Upper lobe of left lung (tissue), 6 donors: ENCODE measurements at regions not wholly inside any gene's neighbourhood (a gene's known extent, or its start where the extent isn't known, plus 50 kb on each side); places are given as distances from the start of the nearest gene placed in this dataset.

Experiments
- ATAC-seq, 2 donors: fragments of 200-7000 bp; cut with Tn5 transposase; one replicate each; pipeline ENCODE4 v1.9.1; 2022; ENCODE audit warnings: mild to moderate bottlenecking in 2 of 2, moderate library complexity in 2 of 2; ENCODE audit not compliant: low FRiP score in 2 of 2
- DNase-seq, 2 donors: peaks; one replicate each; pipeline ENCODE4 v3.0.0-alpha.2; 2019 to 2020
- H3K27ac ChIP-seq, 4 donors: fragments of 200-600 bp; sonication (generic); one replicate each; pipeline ENCODE4 v1.5.1; 2016 to 2019
- H3K27me3 ChIP-seq, 4 donors: fragments of 200-600 bp; sonication (generic); one replicate each; pipeline ENCODE4 v1.5.1; 2017 to 2019
- H3K36me3 ChIP-seq, 4 donors: fragments of 200-600 bp; sonication (generic); one replicate each; pipeline ENCODE4 v1.5.1; 2016 to 2019
- H3K4me1 ChIP-seq, 4 donors: fragments of 200-600 bp; sonication (generic); one replicate each; pipeline ENCODE4 v1.5.1; 2018 to 2019
- H3K4me3 ChIP-seq, 4 donors: fragments of 200-600 bp; sonication (generic); one replicate each; pipeline ENCODE4 v1.5.1; 2017 to 2019; ENCODE audit warnings: mild to moderate bottlenecking in 2 of 4, moderate library complexity in 1 of 4
- H3K9me3 ChIP-seq, 4 donors: fragments of 200-600 bp; sonication (generic); one replicate each; pipeline ENCODE4 v1.5.1; 2018 to 2019
- CTCF ChIP-seq, 6 experiments: fragments of 450-650 bp in 4 of 6; fragments of 200-600 bp in 2 of 6; sonication (generic) in 2 of 6; IDR thresholded peaks; one replicate each; pipeline ENCODE4 v1.5.1; 2016 to 2019; ENCODE audit warnings: antibody characterized with exemption in 6 of 6
- EP300 ChIP-seq, 4 donors: sonication (generic); formaldehyde crosslinking; IDR thresholded peaks; one replicate each; pipeline ENCODE4 v1.5.1; 2017; ENCODE audit warnings: antibody characterized with exemption in 4 of 4, control low read depth in 2 of 4
- POLR2A ChIP-seq, 4 donors: fragments of 450-650 bp; IDR thresholded peaks; one replicate each; pipeline ENCODE4 v1.5.1; 2016 to 2017; ENCODE audit warnings: antibody characterized with exemption in 4 of 4, mild to moderate bottlenecking in 2 of 4
- POLR2AphosphoS5 ChIP-seq, 2 donors: sonication (generic); formaldehyde crosslinking; IDR thresholded peaks; one replicate each; pipeline ENCODE4 v1.5.1; 2017; ENCODE audit warnings: antibody characterized with exemption in 2 of 2
- WGBS, 2 donors: methylation state at CpG; one replicate each; pipeline ENCODE4 v1.1.5; 2017 to 2018; 5-methylcytosine and 5-hydroxymethylcytosine counted together
- donor health status: DM: no; HTN: no; CAD: no; lungs with moderate emphysema.
- donor health status: DM: no; HTN: yes; CAD: no; lungs with severe emphysema.

GRCh38 chr13:111567637-111568036 lies 247.2 kb downstream of the TEX29 start:
- Histone ChIP-seq H3K4me3 (no peak overlapping the region), H3K36me3 (no peaks in the 10 kb centered on the region), H3K27ac (no peak overlapping the region), H3K27me3 (no peaks in the 10 kb centered on the region), H3K4me1 (no peaks in the 10 kb centered on the region), H3K9me3 (peaks cover 0 to 16% (median under 1%) of the 10 kb centered on the region in 4 donors)
- no peak for TF ChIP-seq POLR2A (IDR thresholded peaks at IDR 0.05)
- no peak for TF ChIP-seq EP300 (IDR thresholded peaks at IDR 0.05)
- no peak for TF ChIP-seq POLR2AphosphoS5 (IDR thresholded peaks at IDR 0.05)
- TF ChIP-seq CTCF (IDR thresholded peaks at IDR 0.05), result no peak
- ATAC-seq, result no peak
- DNase-seq, result no peak
- 85% methylated on average over 16 of the region's 16 CpGs for WGBS, 2 donors

GRCh38 chr13:111568290-111568689 lies 247.8 kb downstream of the TEX29 start:
- H3K9me3 ChIP-seq, result peaks cover 0 to 21% (median 4%) of the 10 kb centered on the region in 4 donors
- WGBS, 2 donors, result 77 to 82% methylated on average over 8 of the region's 8 CpGs
- TF ChIP-seq POLR2AphosphoS5 (IDR thresholded peaks at IDR 0.05) (no peak), POLR2A (IDR thresholded peaks at IDR 0.05) (no peak), EP300 (IDR thresholded peaks at IDR 0.05) (no peak), CTCF (IDR thresholded peaks at IDR 0.05) (no peak)
- no peak overlapping the region for H3K4me3 ChIP-seq
- ATAC-seq, result no peak
- no peaks in the 10 kb centered on the region for H3K36me3 ChIP-seq
- no peaks in the 10 kb centered on the region for H3K4me1 ChIP-seq
- no peaks in the 10 kb centered on the region for H3K27me3 ChIP-seq
- no peak overlapping the region for H3K27ac ChIP-seq
- no peak for DNase-seq

GRCh38 chr13:111570911-111571310 lies 250.5 kb downstream of the TEX29 start:
- TF ChIP-seq POLR2A (IDR thresholded peaks at IDR 0.05) (no peak), EP300 (IDR thresholded peaks at IDR 0.05) (no peak), POLR2AphosphoS5 (IDR thresholded peaks at IDR 0.05) (no peak), CTCF (IDR thresholded peaks at IDR 0.05) (no peak)
- ATAC-seq, result no peak
- 83 to 92% methylated on average over 1 of the region's 1 CpG for WGBS, 2 donors

GRCh38 chr13:111572956-111573761 lies 252.7 kb downstream of the TEX29 start:
- Histone ChIP-seq H3K4me3 (no peak overlapping the region), H3K9me3 (peaks cover 7 to 35% (median 17%) of the 10 kb centered on the region in 4 donors), H3K36me3 (no peaks in the 10 kb centered on the region), H3K27me3 (no peaks in the 10 kb centered on the region), H3K4me1 (no peaks in the 10 kb centered on the region), H3K27ac (no peak overlapping the region)
- no peak for DNase-seq
- no peak for ATAC-seq
- TF ChIP-seq CTCF (IDR thresholded peaks at IDR 0.05) (no peak), EP300 (IDR thresholded peaks at IDR 0.05) (no peak)
- 82 to 85% methylated on average over 25 to 27 of the region's 27 CpGs for WGBS, 2 donors

More at GRCh38 chr13:111570911-111571310, 250.5 kb downstream of the TEX29 start:
- Histone ChIP-seq H3K4me1 (no peaks in the 10 kb centered on the region), H3K27ac (no peak overlapping the region), H3K36me3 (no peaks in the 10 kb centered on the region), H3K4me3 (no peak overlapping the region), H3K27me3 (no peaks in the 10 kb centered on the region), H3K9me3 (peaks cover 7 to 36% (median 17%) of the 10 kb centered on the region in 4 donors)
- DNase-seq, result no peak

GRCh38 chr13:111573801-111574200 lies 253.4 kb downstream of the TEX29 start:
- WGBS, 2 donors, result 91 to 93% methylated on average over 7 of the region's 7 CpGs
- Histone ChIP-seq H3K9me3 (peaks cover 7 to 29% (median 17%) of the 10 kb centered on the region in 4 donors), H3K4me1 (no peaks in the 10 kb centered on the region), H3K36me3 (no peaks in the 10 kb centered on the region), H3K27me3 (no peaks in the 10 kb centered on the region), H3K4me3 (no peak overlapping the region), H3K27ac (no peak overlapping the region)
- DNase-seq (no peak), ATAC-seq (no peak)
- no peak for TF ChIP-seq EP300 (IDR thresholded peaks at IDR 0.05)
- TF ChIP-seq POLR2A (IDR thresholded peaks at IDR 0.05), result no peak
- TF ChIP-seq CTCF (IDR thresholded peaks at IDR 0.05), result no peak
